GM18517 (cell line): ENCODE measurements at regions not wholly inside any gene's neighbourhood (a gene's known extent, or its start where the extent isn't known, plus 50 kb on each side); places are given as distances from the start of the nearest gene placed in this dataset.

Experiments used
- ATAC-seq: cut with Tn5 transposase; IDR thresholded peaks from one replicate; pipeline ENCODE4 v1.9.1; 2021; ENCODE audit warnings: mild to moderate bottlenecking, moderate library complexity; ENCODE audit not compliant: unreplicated experiment

GRCh38 chr17:68812876-68813584 is 142.2 kb downstream of the ABCA8 start:
- no peak for ATAC-seq

- no peak for ATAC-seq
Measured at GRCh38 chr17:68809148-68809547, 146.0 kb downstream of the ABCA8 start.

- no peak for ATAC-seq
Measured at GRCh38 chr17:68807998-68808772, 147.0 kb downstream of the ABCA8 start.

GRCh38 chr17:68805609-68806008 is 149.6 kb downstream of the ABCA8 start:
- no peak for ATAC-seq

- no peak for ATAC-seq
Measured at GRCh38 chr17:68804777-68805520, 150.2 kb downstream of the ABCA8 start.

- ATAC-seq = no peak
Measured at GRCh38 chr17:68803164-68803929, 151.8 kb downstream of the ABCA8 start.

GRCh38 chr17:68801335-68802247 is 153.6 kb downstream of the ABCA8 start:
- ATAC-seq = no peak

- no peak for ATAC-seq
Measured at GRCh38 chr17:68800751-68801150, 154.4 kb downstream of the ABCA8 start.

- peak; percentile 48 for ATAC-seq
Measured at GRCh38 chr17:68794636-68795434, 160.4 kb downstream of the ABCA8 start.

GRCh38 chr17:68792873-68793272 is 162.3 kb downstream of the ABCA8 start:
- no peak for ATAC-seq

GRCh38 chr17:68792042-68792685 is 163.0 kb downstream of the ABCA8 start:
- no peak for ATAC-seq

- no peak for ATAC-seq
Measured at GRCh38 chr17:68790931-68791330, 164.3 kb downstream of the ABCA8 start.

- no peak for ATAC-seq
Measured at GRCh38 chr17:68790492-68790891, 164.7 kb downstream of the ABCA8 start.

- no peak for ATAC-seq
Measured at GRCh38 chr17:68789203-68789962, 165.8 kb downstream of the ABCA8 start.

GRCh38 chr17:68785565-68786486 is 169.4 kb downstream of the ABCA8 start:
- ATAC-seq = no peak

- no peak for ATAC-seq
Measured at GRCh38 chr17:68784431-68784830, 170.8 kb downstream of the ABCA8 start.

- no peak for ATAC-seq
Measured at GRCh38 chr17:68783861-68784260, 171.3 kb downstream of the ABCA8 start.
